ENCODE measurements at regions not wholly inside any gene's neighbourhood (a gene's known extent, or its start where the extent isn't known, plus 50 kb on each side); places are given as distances from the start of the nearest gene placed in this dataset.
A peak's percentile ranks its signal among the peaks of the same experiment; 100 is the strongest.

DNA sequence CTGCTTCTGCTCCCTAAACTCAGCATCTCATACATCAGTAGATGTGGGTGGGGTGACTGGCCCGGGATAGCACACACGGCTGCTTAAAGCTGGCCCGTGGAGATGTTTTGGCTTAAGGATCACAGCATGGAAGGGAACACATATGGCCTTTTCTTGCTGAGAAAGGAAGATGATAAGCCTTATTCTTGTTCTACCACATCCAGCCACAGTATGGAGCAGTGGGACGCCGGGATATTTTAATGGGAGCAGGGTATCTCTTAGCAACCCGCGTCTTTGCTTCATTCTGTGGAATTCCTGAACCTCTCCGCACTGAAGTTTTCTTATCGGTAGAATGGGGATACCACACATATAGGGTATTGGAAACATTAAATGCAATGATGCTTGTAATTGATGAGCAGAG is 94.1 kb upstream of the PROK2 start:
- DNase-seq: no peak
- no peaks in the 10 kb centered on the region for H3K9me3 Mint-ChIP-seq (ENCODE audit: unreplicated experiment)
- peaks cover 2% of the 10 kb centered on the region for H3K4me1 Mint-ChIP-seq (ENCODE audit: low read depth, unreplicated experiment)

DNA sequence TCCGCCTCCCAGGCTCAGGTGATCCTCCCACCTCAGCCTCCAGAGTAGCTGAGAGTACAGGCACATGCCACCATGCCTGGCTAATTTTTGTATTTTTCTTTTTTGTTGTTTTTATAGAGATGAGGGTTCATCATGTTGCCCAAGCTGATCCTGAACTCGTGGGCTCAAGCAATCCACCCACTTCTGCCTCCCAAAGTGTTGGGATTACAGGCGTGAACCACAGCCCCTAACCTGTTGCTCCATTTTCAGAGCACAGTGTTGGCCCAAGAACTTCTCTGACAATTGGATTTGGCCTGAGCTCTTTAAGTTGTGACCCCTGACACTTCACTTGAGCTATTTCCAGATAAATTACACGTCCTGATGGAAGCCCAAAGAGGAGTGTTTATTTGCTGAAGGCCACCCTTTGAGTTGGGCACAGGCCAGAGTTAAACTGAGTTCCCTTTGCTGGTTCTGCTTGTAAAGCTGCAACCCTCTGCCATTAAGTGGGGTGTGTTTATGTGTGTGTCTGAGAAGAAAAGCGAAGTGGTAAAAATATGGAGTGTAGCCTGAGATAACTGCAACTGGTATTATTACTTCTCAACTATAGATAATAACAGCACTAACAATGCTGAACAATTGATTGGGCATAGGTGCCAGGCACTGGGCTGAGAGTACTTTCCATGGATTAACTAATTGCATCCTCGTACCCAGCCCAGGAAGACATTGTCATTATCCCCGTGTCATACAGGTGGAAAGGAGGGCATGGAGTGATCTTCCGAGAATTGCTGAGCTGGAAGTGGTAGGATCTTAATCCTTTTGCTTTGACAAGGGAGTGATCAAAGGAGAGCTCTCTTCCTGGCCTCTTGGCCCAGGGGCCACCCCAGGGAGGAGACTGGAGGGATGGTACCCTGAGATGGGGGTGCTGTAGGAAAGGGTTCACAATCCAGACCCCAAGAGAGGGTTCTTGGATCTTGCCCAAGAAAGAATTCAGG is 91.5 kb upstream of the PROK2 start:
- no peak for DNase-seq
- H3K27me3 Mint-ChIP-seq (ENCODE audit: unreplicated experiment): peaks cover 1% of the 10 kb centered on the region
- no peaks in the 10 kb centered on the region for H3K36me3 Mint-ChIP-seq (ENCODE audit: unreplicated experiment)
- peaks cover 2% of the 10 kb centered on the region for H3K4me1 Mint-ChIP-seq (ENCODE audit: low read depth, unreplicated experiment)
- no peaks in the 10 kb centered on the region for H3K9me3 Mint-ChIP-seq (ENCODE audit: unreplicated experiment)
- TF ChIP-seq, protein P1, sequence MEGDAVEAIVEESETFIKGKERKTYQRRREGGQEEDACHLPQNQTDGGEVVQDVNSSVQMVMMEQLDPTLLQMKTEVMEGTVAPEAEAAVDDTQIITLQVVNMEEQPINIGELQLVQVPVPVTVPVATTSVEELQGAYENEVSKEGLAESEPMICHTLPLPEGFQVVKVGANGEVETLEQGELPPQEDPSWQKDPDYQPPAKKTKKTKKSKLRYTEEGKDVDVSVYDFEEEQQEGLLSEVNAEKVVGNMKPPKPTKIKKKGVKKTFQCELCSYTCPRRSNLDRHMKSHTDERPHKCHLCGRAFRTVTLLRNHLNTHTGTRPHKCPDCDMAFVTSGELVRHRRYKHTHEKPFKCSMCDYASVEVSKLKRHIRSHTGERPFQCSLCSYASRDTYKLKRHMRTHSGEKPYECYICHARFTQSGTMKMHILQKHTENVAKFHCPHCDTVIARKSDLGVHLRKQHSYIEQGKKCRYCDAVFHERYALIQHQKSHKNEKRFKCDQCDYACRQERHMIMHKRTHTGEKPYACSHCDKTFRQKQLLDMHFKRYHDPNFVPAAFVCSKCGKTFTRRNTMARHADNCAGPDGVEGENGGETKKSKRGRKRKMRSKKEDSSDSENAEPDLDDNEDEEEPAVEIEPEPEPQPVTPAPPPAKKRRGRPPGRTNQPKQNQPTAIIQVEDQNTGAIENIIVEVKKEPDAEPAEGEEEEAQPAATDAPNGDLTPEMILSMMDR (IDR thresholded peaks at IDR 0.05; ENCODE audit: partially characterized antibody, unreplicated experiment): no peak
- H3K4me3 Mint-ChIP-seq (ENCODE audit: unreplicated experiment): no peak overlapping the region
- no peak overlapping the region for H3K27ac Mint-ChIP-seq (ENCODE audit: unreplicated experiment)

More for the DNA sequence above, 94.1 kb upstream of the PROK2 start:
- H3K27ac Mint-ChIP-seq (ENCODE audit: unreplicated experiment): no peak overlapping the region
- peaks cover 1% of the 10 kb centered on the region for H3K27me3 Mint-ChIP-seq (ENCODE audit: unreplicated experiment)
- H3K36me3 Mint-ChIP-seq (ENCODE audit: unreplicated experiment): no peaks in the 10 kb centered on the region
- TF ChIP-seq, protein P1 (IDR thresholded peaks at IDR 0.05; ENCODE audit: partially characterized antibody, unreplicated experiment): no peak
- no peak overlapping the region for H3K4me3 Mint-ChIP-seq (ENCODE audit: unreplicated experiment)

DNA sequence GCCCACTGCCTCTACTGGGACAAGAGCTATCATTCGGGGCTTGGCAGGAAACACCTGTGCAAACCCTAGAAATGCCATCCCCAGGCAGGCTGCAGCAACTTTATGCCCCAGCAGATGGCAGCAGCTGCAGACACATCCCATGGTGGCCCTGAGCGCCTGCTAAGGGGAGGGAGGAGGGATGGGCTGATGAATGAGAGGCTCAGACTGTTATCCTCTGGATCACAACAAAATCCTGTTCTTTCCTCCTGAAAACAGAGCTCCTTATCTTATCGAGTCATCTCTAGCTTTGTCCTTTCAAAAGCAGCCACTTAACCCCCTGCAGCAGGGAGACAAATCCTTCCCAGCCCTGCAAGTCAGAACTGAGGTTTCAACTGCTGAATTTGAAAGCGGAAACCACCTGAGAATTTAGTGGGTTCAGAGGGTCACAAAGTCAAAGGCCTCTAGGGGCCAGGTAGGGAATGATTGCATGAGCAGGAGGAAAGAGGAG is 90.6 kb upstream of the PROK2 start:
- Mint-ChIP-seq H3K4me1 (ENCODE audit: low read depth, unreplicated experiment) (peaks cover 2% of the 10 kb centered on the region), H3K9me3 (ENCODE audit: unreplicated experiment) (no peaks in the 10 kb centered on the region), H3K27ac (ENCODE audit: unreplicated experiment) (no peak overlapping the region), H3K27me3 (ENCODE audit: unreplicated experiment) (peaks cover 1% of the 10 kb centered on the region), H3K4me3 (ENCODE audit: unreplicated experiment) (no peak overlapping the region), H3K36me3 (ENCODE audit: unreplicated experiment) (no peaks in the 10 kb centered on the region)
- DNase-seq: peak; percentile 87
- TF ChIP-seq, protein P1 (IDR thresholded peaks at IDR 0.05; ENCODE audit: partially characterized antibody, unreplicated experiment): peak; percentile 71

DNA sequence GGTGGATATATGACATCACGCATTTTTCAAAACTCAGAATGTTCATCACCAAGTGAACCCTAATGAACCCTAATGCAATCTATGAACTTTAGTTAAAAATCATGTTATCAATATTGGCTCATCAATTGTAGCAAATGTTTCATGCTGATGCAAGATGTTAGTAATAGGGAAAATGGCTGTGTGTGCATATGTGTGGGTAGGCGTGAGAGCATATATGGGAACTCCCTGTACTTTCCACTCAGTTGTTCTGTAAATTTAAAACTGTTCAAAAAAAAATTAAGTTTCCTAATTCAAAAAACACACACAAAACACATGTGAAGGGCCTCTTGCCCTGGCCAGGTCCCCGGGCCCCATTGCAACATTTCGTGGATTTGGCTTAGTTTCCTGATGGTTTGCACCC is 89.7 kb upstream of the PROK2 start:
- H3K27me3 Mint-ChIP-seq (ENCODE audit: unreplicated experiment): peaks cover 1% of the 10 kb centered on the region
- H3K9me3 Mint-ChIP-seq (ENCODE audit: unreplicated experiment): peaks cover under 1% of the 10 kb centered on the region
- no peak overlapping the region for H3K4me3 Mint-ChIP-seq (ENCODE audit: unreplicated experiment)
- TF ChIP-seq, protein P1 (IDR thresholded peaks at IDR 0.05; ENCODE audit: partially characterized antibody, unreplicated experiment): no peak
- H3K27ac Mint-ChIP-seq (ENCODE audit: unreplicated experiment): no peak overlapping the region
- DNase-seq: no peak
- no peaks in the 10 kb centered on the region for H3K36me3 Mint-ChIP-seq (ENCODE audit: unreplicated experiment)
- peaks cover 2% of the 10 kb centered on the region for H3K4me1 Mint-ChIP-seq (ENCODE audit: low read depth, unreplicated experiment)

DNA sequence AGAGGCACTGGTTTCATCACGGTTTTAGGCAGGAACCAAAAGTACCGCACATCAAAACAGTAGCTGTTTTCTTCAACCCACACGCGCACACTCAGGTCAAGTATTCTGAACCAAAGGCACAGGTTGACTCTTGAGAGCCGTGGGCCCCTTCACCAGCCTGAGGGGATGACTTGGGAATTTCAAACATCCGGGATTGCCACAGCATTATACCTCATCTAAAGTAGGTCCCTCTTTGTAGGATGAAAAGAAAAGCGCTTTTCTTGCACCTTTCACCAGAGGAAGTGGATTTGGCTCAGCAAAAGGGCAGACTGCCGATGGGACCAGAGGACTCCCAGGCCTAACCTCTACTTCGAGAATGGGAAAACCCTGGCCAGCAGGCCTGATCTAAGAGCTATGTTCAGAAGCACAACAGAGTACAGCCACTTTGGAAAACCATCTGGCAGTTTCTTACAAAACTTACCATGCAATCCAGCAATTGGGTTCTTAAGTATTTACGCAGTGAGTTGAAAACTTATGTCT is 88.2 kb upstream of the PROK2 start:
- no peak overlapping the region for H3K4me3 Mint-ChIP-seq (ENCODE audit: unreplicated experiment)
- DNase-seq: no peak

More for the DNA sequence above, 88.2 kb upstream of the PROK2 start:
- no peaks in the 10 kb centered on the region for H3K36me3 Mint-ChIP-seq (ENCODE audit: unreplicated experiment)
- peaks cover 3% of the 10 kb centered on the region for H3K9me3 Mint-ChIP-seq (ENCODE audit: unreplicated experiment)
- H3K4me1 Mint-ChIP-seq (ENCODE audit: low read depth, unreplicated experiment): peaks cover 2% of the 10 kb centered on the region
- TF ChIP-seq, protein P1 (IDR thresholded peaks at IDR 0.05; ENCODE audit: partially characterized antibody, unreplicated experiment): no peak
- peaks cover 1% of the 10 kb centered on the region for H3K27me3 Mint-ChIP-seq (ENCODE audit: unreplicated experiment)
- no peak overlapping the region for H3K27ac Mint-ChIP-seq (ENCODE audit: unreplicated experiment)

Data from glutamatergic neuron (in vitro differentiated cells).